IPS-18c (cell line): ENCODE measurements at regions not wholly inside any gene's neighbourhood (a gene's known extent, or its start where the extent isn't known, plus 50 kb on each side); places are given as distances from the start of the nearest gene placed in this dataset.
"Not testable (repeated sequence)": the region's sequence is repeated elsewhere in the genome, so short reads cannot be mapped to it uniquely, and the experiment has no call there.

ENCODE experiments used
- H3K4me3 ChIP-seq: 2 replicates; pipeline ENCODE4 v1.7.0; 2013; ENCODE audit warnings: low read depth, mild to moderate bottlenecking, low read length, moderate library complexity; ENCODE audit not compliant: insufficient read depth
- H3K9me3 ChIP-seq: one replicate; pipeline ENCODE4 v1.6.1; 2013; ENCODE audit warnings: mild to moderate bottlenecking, low read length, moderate library complexity; ENCODE audit not compliant: control insufficient read depth, insufficient read depth

GRCh38 chr11:134665571-134666270, 253.7 kb upstream of the B3GAT1 start:
- H3K9me3 ChIP-seq: peaks cover 7% of the 10 kb centered on the region
- H3K4me3 ChIP-seq: no peak overlapping the region

- Histone ChIP-seq H3K9me3 (peaks cover 9% of the 10 kb centered on the region), H3K4me3 (no peak overlapping the region)
These were observed 253.1 kb upstream of the B3GAT1 start for GRCh38 chr11:134665188-134665535.

- Histone ChIP-seq H3K4me3 (no peak overlapping the region), H3K9me3 (peaks cover 9% of the 10 kb centered on the region)
These were observed 252.6 kb upstream of the B3GAT1 start for GRCh38 chr11:134664447-134665187.

GRCh38 chr11:134663506-134664313, 251.7 kb upstream of the B3GAT1 start:
- H3K4me3 ChIP-seq: no peak overlapping the region

GRCh38 chr11:134662629-134663360, 250.8 kb upstream of the B3GAT1 start:
- peaks cover 11% of the 10 kb centered on the region for H3K9me3 ChIP-seq
- no peak overlapping the region for H3K4me3 ChIP-seq

More at GRCh38 chr11:134663506-134664313, 251.7 kb upstream of the B3GAT1 start:
- H3K9me3 ChIP-seq: peaks cover 9% of the 10 kb centered on the region

- H3K9me3 ChIP-seq: peaks cover 11% of the 10 kb centered on the region
- H3K4me3 ChIP-seq: no peak overlapping the region
These were observed 249.6 kb upstream of the B3GAT1 start for GRCh38 chr11:134661660-134662059.

GRCh38 chr11:134660416-134660815, 248.4 kb upstream of the B3GAT1 start:
- peaks cover 11% of the 10 kb centered on the region for H3K9me3 ChIP-seq
- no peak overlapping the region for H3K4me3 ChIP-seq

- peaks cover 11% of the 10 kb centered on the region for H3K9me3 ChIP-seq
- no peak overlapping the region for H3K4me3 ChIP-seq
These were observed 247.8 kb upstream of the B3GAT1 start for GRCh38 chr11:134659882-134660281.

- Histone ChIP-seq H3K9me3 (peaks cover 9% of the 10 kb centered on the region), H3K4me3 (no peak overlapping the region)
These were observed 246.6 kb upstream of the B3GAT1 start for GRCh38 chr11:134658481-134659225.

- Histone ChIP-seq H3K4me3 (no peak overlapping the region), H3K9me3 (peaks cover 5% of the 10 kb centered on the region)
These were observed 245.6 kb upstream of the B3GAT1 start for GRCh38 chr11:134657631-134658030.

GRCh38 chr11:134656861-134657540, 245.0 kb upstream of the B3GAT1 start:
- peaks cover 5% of the 10 kb centered on the region for H3K9me3 ChIP-seq

GRCh38 chr11:134656086-134656840, 244.2 kb upstream of the B3GAT1 start:
- H3K4me3 ChIP-seq: not testable (repeated sequence)

More at GRCh38 chr11:134656861-134657540, 245.0 kb upstream of the B3GAT1 start:
- H3K4me3 ChIP-seq: no peak overlapping the region

GRCh38 chr11:134655189-134655989, 243.3 kb upstream of the B3GAT1 start:
- Histone ChIP-seq H3K4me3 (no peak overlapping the region), H3K9me3 (peaks cover 2% of the 10 kb centered on the region)

More at GRCh38 chr11:134656086-134656840, 244.2 kb upstream of the B3GAT1 start:
- not testable (repeated sequence) for H3K9me3 ChIP-seq

- H3K9me3 ChIP-seq: peaks cover 2% of the 10 kb centered on the region
- H3K4me3 ChIP-seq: no peak overlapping the region
These were observed 242.3 kb upstream of the B3GAT1 start for GRCh38 chr11:134654161-134654915.
